PC-9 (cell line): ENCODE measurements at regions not wholly inside any gene's neighbourhood (a gene's known extent, or its start where the extent isn't known, plus 50 kb on each side); places are given as distances from the start of the nearest gene placed in this dataset.

ENCODE experiments used
- EZH2 ChIP-seq: fragments of 200-600 bp; sonication (generic); IDR thresholded peaks from 2 replicates; pipeline ENCODE4 v1.8.0; 2017; ENCODE audit warnings: antibody characterized with exemption, low read depth
- TF ChIP-seq, protein P1 (sequence below): fragments of 200-600 bp; sonication (generic); conservative IDR thresholded peaks from 2 replicates; pipeline ENCODE4 v1.6.1; 2017; ENCODE audit warnings: mixed run types, antibody characterized with exemption, mild to moderate bottlenecking, moderate library complexity

GRCh38 chr22:49599039-49599438, 228.6 kb downstream of the BRD1 start:
- TF ChIP-seq, protein P1, sequence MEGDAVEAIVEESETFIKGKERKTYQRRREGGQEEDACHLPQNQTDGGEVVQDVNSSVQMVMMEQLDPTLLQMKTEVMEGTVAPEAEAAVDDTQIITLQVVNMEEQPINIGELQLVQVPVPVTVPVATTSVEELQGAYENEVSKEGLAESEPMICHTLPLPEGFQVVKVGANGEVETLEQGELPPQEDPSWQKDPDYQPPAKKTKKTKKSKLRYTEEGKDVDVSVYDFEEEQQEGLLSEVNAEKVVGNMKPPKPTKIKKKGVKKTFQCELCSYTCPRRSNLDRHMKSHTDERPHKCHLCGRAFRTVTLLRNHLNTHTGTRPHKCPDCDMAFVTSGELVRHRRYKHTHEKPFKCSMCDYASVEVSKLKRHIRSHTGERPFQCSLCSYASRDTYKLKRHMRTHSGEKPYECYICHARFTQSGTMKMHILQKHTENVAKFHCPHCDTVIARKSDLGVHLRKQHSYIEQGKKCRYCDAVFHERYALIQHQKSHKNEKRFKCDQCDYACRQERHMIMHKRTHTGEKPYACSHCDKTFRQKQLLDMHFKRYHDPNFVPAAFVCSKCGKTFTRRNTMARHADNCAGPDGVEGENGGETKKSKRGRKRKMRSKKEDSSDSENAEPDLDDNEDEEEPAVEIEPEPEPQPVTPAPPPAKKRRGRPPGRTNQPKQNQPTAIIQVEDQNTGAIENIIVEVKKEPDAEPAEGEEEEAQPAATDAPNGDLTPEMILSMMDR = no peak
- TF ChIP-seq EZH2 = no peak
